ENCODE measurements at regions not wholly inside any gene's neighbourhood (a gene's known extent, or its start where the extent isn't known, plus 50 kb on each side); places are given as distances from the start of the nearest gene placed in this dataset.

DNA sequence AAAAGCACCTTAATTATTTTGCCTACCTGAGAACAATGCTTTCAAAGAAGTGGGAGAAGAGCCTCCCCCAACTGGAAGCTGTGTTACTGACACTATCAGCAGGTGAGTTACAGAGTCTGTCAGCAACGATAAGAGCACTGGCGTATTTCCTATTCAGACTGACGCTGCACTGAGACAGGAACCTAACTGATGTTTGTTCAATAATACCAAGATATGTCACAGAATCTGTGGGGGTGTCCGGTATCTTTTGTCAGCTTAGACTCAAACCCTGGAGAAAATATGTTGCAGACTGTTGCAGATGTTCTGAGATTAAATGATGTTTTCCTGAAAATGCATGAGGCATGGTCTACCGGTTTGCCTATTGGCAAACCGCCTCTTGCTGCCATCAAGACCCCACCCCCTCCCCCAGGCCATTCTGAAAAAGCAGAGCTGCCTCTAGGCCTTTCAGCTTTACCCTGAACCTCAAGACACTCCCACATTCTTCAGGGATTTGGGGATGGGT lies 115.2 kb upstream of the KIT start:
- no peaks in the 10 kb centered on the region for H3K36me3 ChIP-seq (replicated peaks in 1 of 2; ENCODE audit: control insufficient read depth in 1 of 2, insufficient read depth in 2 of 2, low read length in 1 of 2)
- H3K27me3 ChIP-seq (ENCODE audit: insufficient read depth), result no peaks in the 10 kb centered on the region
- H3K9me3 ChIP-seq, result no peaks in the 10 kb centered on the region
- TF ChIP-seq FOSL2 (IDR thresholded peaks at IDR 0.05; ENCODE audit: borderline replicate concordance, low read depth) (no peak), TEAD4 (IDR thresholded peaks at IDR 0.05; ENCODE audit: borderline replicate concordance, insufficient read depth) (no peak), YY1 (IDR thresholded peaks at IDR 0.05; ENCODE audit: low read depth) (no peak), NFIC (IDR thresholded peaks at IDR 0.05; ENCODE audit: borderline replicate concordance) (no peak), JUND (IDR thresholded peaks at IDR 0.05) (no peak), FOXJ3 (CRISPR knock-in tag; IDR thresholded peaks at IDR 0.05) (no peak), RCOR1 (IDR thresholded peaks at IDR 0.05; ENCODE audit: low read length) (no peak), GABPA (IDR thresholded peaks at IDR 0.05; ENCODE audit: low read depth) (no peak), RFX5 (IDR thresholded peaks at IDR 0.05; ENCODE audit: low read length) (no peak), EP300 (IDR thresholded peaks at IDR 0.05; ENCODE audit: borderline replicate concordance in 1 of 2, low read depth in 1 of 2, low read length in 1 of 2) (no peak), GATA2 (CRISPR knock-in tag; IDR thresholded peaks at IDR 0.05) (no peak), FOXM1 (IDR thresholded peaks at IDR 0.05; ENCODE audit: low read depth) (no peak), SIN3A (IDR thresholded peaks at IDR 0.05; ENCODE audit: borderline replicate concordance, low read depth, low read length) (no peak), RAD21 (IDR thresholded peaks at IDR 0.05; ENCODE audit: low read length) (no peak), TCF12 (IDR thresholded peaks at IDR 0.05) (no peak)
- TF ChIP-seq, protein P1, sequence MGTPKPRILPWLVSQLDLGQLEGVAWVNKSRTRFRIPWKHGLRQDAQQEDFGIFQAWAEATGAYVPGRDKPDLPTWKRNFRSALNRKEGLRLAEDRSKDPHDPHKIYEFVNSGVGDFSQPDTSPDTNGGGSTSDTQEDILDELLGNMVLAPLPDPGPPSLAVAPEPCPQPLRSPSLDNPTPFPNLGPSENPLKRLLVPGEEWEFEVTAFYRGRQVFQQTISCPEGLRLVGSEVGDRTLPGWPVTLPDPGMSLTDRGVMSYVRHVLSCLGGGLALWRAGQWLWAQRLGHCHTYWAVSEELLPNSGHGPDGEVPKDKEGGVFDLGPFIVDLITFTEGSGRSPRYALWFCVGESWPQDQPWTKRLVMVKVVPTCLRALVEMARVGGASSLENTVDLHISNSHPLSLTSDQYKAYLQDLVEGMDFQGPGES (IDR thresholded peaks at IDR 0.05; ENCODE audit: low read depth, low read length), result no peak
- TF ChIP-seq, protein P2, sequence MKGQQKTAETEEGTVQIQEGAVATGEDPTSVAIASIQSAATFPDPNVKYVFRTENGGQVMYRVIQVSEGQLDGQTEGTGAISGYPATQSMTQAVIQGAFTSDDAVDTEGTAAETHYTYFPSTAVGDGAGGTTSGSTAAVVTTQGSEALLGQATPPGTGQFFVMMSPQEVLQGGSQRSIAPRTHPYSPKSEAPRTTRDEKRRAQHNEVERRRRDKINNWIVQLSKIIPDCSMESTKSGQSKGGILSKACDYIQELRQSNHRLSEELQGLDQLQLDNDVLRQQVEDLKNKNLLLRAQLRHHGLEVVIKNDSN (IDR thresholded peaks at IDR 0.05; ENCODE audit: borderline replicate concordance, low read depth), result no peak
- TF ChIP-seq, protein P3, sequence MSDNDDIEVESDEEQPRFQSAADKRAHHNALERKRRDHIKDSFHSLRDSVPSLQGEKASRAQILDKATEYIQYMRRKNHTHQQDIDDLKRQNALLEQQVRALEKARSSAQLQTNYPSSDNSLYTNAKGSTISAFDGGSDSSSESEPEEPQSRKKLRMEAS (IDR thresholded peaks at IDR 0.05; ENCODE audit: low read depth), result no peak
- H3K4me3 ChIP-seq (ENCODE audit: low read depth in 2 of 2, low read length in 1 of 2), result no peak overlapping the region
- no peaks in the 10 kb centered on the region for H3K9me2 ChIP-seq
- H3K79me2 ChIP-seq (ENCODE audit: insufficient read depth), result no peaks in the 10 kb centered on the region
- POLR2A ChIA-PET, result no interaction called here
- WGBS (ENCODE audit: low lambda C conversion rate), result 72% methylated on average over 6 of the region's 6 CpGs
- H3K27ac ChIP-seq (ENCODE audit: low read depth in 2 of 2, low read length in 1 of 2), result peak overlapping the region in 1 of 2 experiments; percentile 68; a peak in 2 of 4 replicates
- no peak for DNase-seq
- no peaks in the 10 kb centered on the region for H4K20me1 ChIP-seq (ENCODE audit: insufficient read depth)
- H3K4me2 ChIP-seq, result 0 out of 2 replicates have a peak overlapping the region, but pooled peaks have one; percentile 22
- peak overlapping the region; percentile 42; the same call in 1 of the 2 replicates for H3K9ac ChIP-seq
- no peaks in the 10 kb centered on the region for H3F3A ChIP-seq (replicated peaks; ENCODE audit: insufficient read depth)
- CTCF ChIA-PET, result interaction anchor here (0.5 to 1.5 kb wide), 2 partner anchors 132 to 752 kb away, joined by 3 read pairs; no protein-coding TSS in a partner anchor
- H2AFZ ChIP-seq (ENCODE audit: low read depth), result no peak overlapping the region
- peaks cover 13 to 22% of the 10 kb centered on the region in 2 experiments; a peak in 2 of 4 replicates for H3K4me1 ChIP-seq (ENCODE audit: control insufficient read depth in 1 of 2, insufficient read depth in 2 of 2, low read depth in 1 of 2, low read length in 1 of 2)
